ENCODE measurements at regions not wholly inside any gene's neighbourhood (a gene's known extent, or its start where the extent isn't known, plus 50 kb on each side); places are given as distances from the start of the nearest gene placed in this dataset.

GRCh38 chr1:14184454-14184853, 414.0 kb upstream of the KAZN start:
- TF ChIP-seq CTCF (conservative IDR thresholded peaks at IDR 0.05), result no peak
- no peak for TF ChIP-seq ZFX (IDR thresholded peaks at IDR 0.05)

All from C4-2B (cell line).